Muscle of arm (tissue), 1 donor: ENCODE measurements at regions not wholly inside any gene's neighbourhood (a gene's known extent, or its start where the extent isn't known, plus 50 kb on each side); places are given as distances from the start of the nearest gene placed in this dataset.

Experiments
- DNase-seq: peaks from one replicate; pipeline ENCODE4 v3.0.0-alpha.2; 2013

- no peak for DNase-seq
These were observed 1178.5 kb upstream of the MIR17HG start for GRCh38 chr13:90168953-90169352.

- no peak for DNase-seq
These were observed 1177.3 kb upstream of the MIR17HG start for GRCh38 chr13:90170208-90170607.

- DNase-seq = no peak
These were observed 1175.8 kb upstream of the MIR17HG start for GRCh38 chr13:90171649-90172048.

- DNase-seq = no peak
These were observed 1170.0 kb upstream of the MIR17HG start for GRCh38 chr13:90177512-90177911.

- DNase-seq = no peak
These were observed 1163.1 kb upstream of the MIR17HG start for GRCh38 chr13:90184355-90184754.

GRCh38 chr13:90185734-90186133 is 1161.8 kb upstream of the MIR17HG start:
- DNase-seq = no peak

GRCh38 chr13:90187478-90188350 is 1159.8 kb upstream of the MIR17HG start:
- no peak for DNase-seq

- no peak for DNase-seq
These were observed 1159.2 kb upstream of the MIR17HG start for GRCh38 chr13:90188351-90188636.

- DNase-seq = no peak
These were observed 1149.8 kb upstream of the MIR17HG start for GRCh38 chr13:90197722-90198121.

GRCh38 chr13:90201202-90201601 is 1146.3 kb upstream of the MIR17HG start:
- DNase-seq = no peak

- DNase-seq = peak; percentile 10
These were observed 1145.6 kb upstream of the MIR17HG start for GRCh38 chr13:90201676-90202460.

- DNase-seq = no peak
These were observed 1142.4 kb upstream of the MIR17HG start for GRCh38 chr13:90205081-90205480.

- no peak for DNase-seq
These were observed 1141.6 kb upstream of the MIR17HG start for GRCh38 chr13:90205911-90206310.

- DNase-seq = no peak
These were observed 1130.2 kb upstream of the MIR17HG start for GRCh38 chr13:90217275-90217674.

- no peak for DNase-seq
These were observed 1124.7 kb upstream of the MIR17HG start for GRCh38 chr13:90222758-90223157.

- no peak for DNase-seq
These were observed 1117.2 kb upstream of the MIR17HG start for GRCh38 chr13:90230311-90230710.

GRCh38 chr13:90232291-90232690 is 1115.2 kb upstream of the MIR17HG start:
- DNase-seq = no peak

GRCh38 chr13:90233933-90234672 is 1113.4 kb upstream of the MIR17HG start:
- no peak for DNase-seq

GRCh38 chr13:90237852-90238251 is 1109.6 kb upstream of the MIR17HG start:
- no peak for DNase-seq

- no peak for DNase-seq
These were observed 1109.1 kb upstream of the MIR17HG start for GRCh38 chr13:90238413-90238812.

- DNase-seq = no peak
These were observed 1108.4 kb upstream of the MIR17HG start for GRCh38 chr13:90239130-90239529.

- DNase-seq = no peak
These were observed 1101.5 kb upstream of the MIR17HG start for GRCh38 chr13:90246005-90246404.
